CMK (cell line): ENCODE measurements at regions not wholly inside any gene's neighbourhood (a gene's known extent, or its start where the extent isn't known, plus 50 kb on each side); places are given as distances from the start of the nearest gene placed in this dataset.
"Not testable (repeated sequence)": the region's sequence is repeated elsewhere in the genome, so short reads cannot be mapped to it uniquely, and the experiment has no call there.

Experiments used
- DNase-seq: peaks from one replicate; pipeline ENCODE4 v3.0.0-alpha.2; 2010; ENCODE audit warnings: low read depth

GRCh38 chr13:44054525-44054924 lies 174.8 kb downstream of the LACC1 start:
- DNase-seq = no peak

- DNase-seq = not testable (repeated sequence)
Observed at GRCh38 chr13:44055681-44056080, 176.0 kb downstream of the LACC1 start.

- DNase-seq = no peak
Observed at GRCh38 chr13:44058067-44058466, 178.4 kb downstream of the LACC1 start.

- no peak for DNase-seq
Observed at GRCh38 chr13:44058624-44059215, 179.0 kb downstream of the LACC1 start.

GRCh38 chr13:44061876-44062275 lies 182.2 kb downstream of the LACC1 start:
- DNase-seq = no peak

GRCh38 chr13:44063467-44063866 lies 183.8 kb downstream of the LACC1 start:
- no peak for DNase-seq

- no peak for DNase-seq
Observed at GRCh38 chr13:44063881-44064280, 184.2 kb downstream of the LACC1 start.

GRCh38 chr13:44064357-44064756 lies 184.7 kb downstream of the LACC1 start:
- no peak for DNase-seq

- DNase-seq = no peak
Observed at GRCh38 chr13:44068169-44068568, 188.5 kb downstream of the LACC1 start.

- DNase-seq = no peak
Observed at GRCh38 chr13:44068737-44069136, 189.0 kb downstream of the LACC1 start.

GRCh38 chr13:44072536-44072935 lies 192.8 kb downstream of the LACC1 start:
- DNase-seq = no peak

GRCh38 chr13:44074611-44075010 lies 194.9 kb downstream of the LACC1 start:
- no peak for DNase-seq

GRCh38 chr13:44075113-44075512 lies 195.4 kb downstream of the LACC1 start:
- no peak for DNase-seq

GRCh38 chr13:44078806-44079376 lies 199.2 kb downstream of the LACC1 start:
- no peak for DNase-seq

- no peak for DNase-seq
Observed at GRCh38 chr13:44079413-44080205, 199.9 kb downstream of the LACC1 start.

GRCh38 chr13:44084146-44084545 lies 204.4 kb downstream of the LACC1 start:
- no peak for DNase-seq

GRCh38 chr13:44086389-44086788 lies 206.7 kb downstream of the LACC1 start:
- DNase-seq = no peak

GRCh38 chr13:44088411-44088810 lies 208.7 kb downstream of the LACC1 start:
- DNase-seq = no peak

- no peak for DNase-seq
Observed at GRCh38 chr13:44088991-44089413, 209.3 kb downstream of the LACC1 start.

GRCh38 chr13:44089452-44089851 lies 209.7 kb downstream of the LACC1 start:
- DNase-seq = no peak

GRCh38 chr13:44092078-44092970 lies 212.6 kb downstream of the LACC1 start:
- no peak for DNase-seq
